Anterior cingulate cortex (tissue), 58 donors: ENCODE measurements at regions not wholly inside any gene's neighbourhood (a gene's known extent, or its start where the extent isn't known, plus 50 kb on each side); places are given as distances from the start of the nearest gene placed in this dataset.

ENCODE experiments used
- DNase-seq, 58 donors: peaks; one replicate each; lab custom pipeline; 2025; lab: John Stamatoyannopoulos, UW

GRCh38 chr6:105800871-105801270 lies 285.3 kb upstream of the PRDM1 start:
- no peak for DNase-seq

GRCh38 chr6:105800398-105800797 lies 285.7 kb upstream of the PRDM1 start:
- DNase-seq, result no peak

GRCh38 chr6:105799056-105799455 lies 287.1 kb upstream of the PRDM1 start:
- DNase-seq, result peak in 11 of 58 donors; percentile 7 to 55 (median 20)

- DNase-seq, result no peak
Observed at GRCh38 chr6:105797983-105798453, 288.1 kb upstream of the PRDM1 start.

GRCh38 chr6:105797286-105797979 lies 288.7 kb upstream of the PRDM1 start:
- DNase-seq, result no peak

GRCh38 chr6:105795913-105796517 lies 290.1 kb upstream of the PRDM1 start:
- no peak for DNase-seq

- DNase-seq, result no peak
Observed at GRCh38 chr6:105795366-105795765, 290.8 kb upstream of the PRDM1 start.

- DNase-seq, result no peak
Observed at GRCh38 chr6:105794870-105795269, 291.3 kb upstream of the PRDM1 start.

GRCh38 chr6:105794239-105794638 lies 291.9 kb upstream of the PRDM1 start:
- peak in 9 of 58 donors; percentile 14 to 53 (median 23) for DNase-seq

- DNase-seq, result peak in 1 of 58 donors; percentile 9
Observed at GRCh38 chr6:105793130-105793529, 293.0 kb upstream of the PRDM1 start.

- DNase-seq, result no peak
Observed at GRCh38 chr6:105791583-105792318, 294.4 kb upstream of the PRDM1 start.

GRCh38 chr6:105791179-105791578 lies 295.0 kb upstream of the PRDM1 start:
- DNase-seq, result no peak

- no peak for DNase-seq
Observed at GRCh38 chr6:105790635-105791034, 295.5 kb upstream of the PRDM1 start.

GRCh38 chr6:105789935-105790334 lies 296.2 kb upstream of the PRDM1 start:
- no peak for DNase-seq

- DNase-seq, result no peak
Observed at GRCh38 chr6:105787747-105788146, 298.4 kb upstream of the PRDM1 start.

- no peak for DNase-seq
Observed at GRCh38 chr6:105786890-105787655, 299.1 kb upstream of the PRDM1 start.

GRCh38 chr6:105786449-105786848 lies 299.7 kb upstream of the PRDM1 start:
- DNase-seq, result no peak

GRCh38 chr6:105785066-105785811 lies 300.9 kb upstream of the PRDM1 start:
- peak in 4 of 58 donors; percentile 3 to 17 (median 10) for DNase-seq

- no peak for DNase-seq
Observed at GRCh38 chr6:105784179-105784578, 302.0 kb upstream of the PRDM1 start.
